Stimulated activated CD8-positive, alpha-beta memory T cell treated with anti-CD3 and anti-CD28 coated beads, Interleukin-7, amount 100 ng/mL, for 1 hour (primary cell): ENCODE measurements at regions not wholly inside any gene's neighbourhood (a gene's known extent, or its start where the extent isn't known, plus 50 kb on each side); places are given as distances from the start of the nearest gene placed in this dataset.
"Not testable (repeated sequence)": the region's sequence is repeated elsewhere in the genome, so short reads cannot be mapped to it uniquely, and the experiment has no call there.

Experiments
- DNase-seq, 2 donors: peaks; one replicate each; pipeline ENCODE4 v3.0.0-alpha.2; 2020; ENCODE audit warnings: low read depth in 2 of 2

GRCh38 chr6:44742201-44742600 is 354.7 kb downstream of the CDC5L start:
- DNase-seq: no peak

DNA sequence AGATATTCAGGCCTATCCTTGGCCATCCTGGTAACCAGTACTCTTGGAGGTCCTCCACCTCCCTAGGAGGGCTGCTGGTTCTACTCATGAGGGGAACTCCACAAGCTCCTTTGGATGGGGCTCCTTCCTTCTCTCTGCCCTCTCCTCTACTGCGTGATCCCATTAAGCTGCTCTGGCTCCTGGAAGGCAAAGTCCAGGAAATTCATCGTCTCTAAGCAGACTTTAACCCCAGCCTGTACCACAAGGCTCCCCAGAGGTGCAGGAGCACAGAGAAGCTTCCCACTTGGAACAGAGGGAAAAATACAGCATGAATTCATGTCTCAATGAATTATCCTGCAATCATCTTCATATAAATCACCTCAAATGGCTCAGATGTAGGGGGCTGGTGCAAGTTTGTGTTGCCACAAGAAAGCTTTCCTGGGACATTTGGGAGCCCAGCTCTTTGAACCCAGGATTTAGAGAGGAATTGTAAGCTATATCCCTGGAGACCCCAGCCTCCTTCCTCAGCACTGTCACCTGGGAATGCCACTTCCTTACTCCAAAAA is 355.4 kb downstream of the CDC5L start:
- no peak for DNase-seq

- DNase-seq: not testable (repeated sequence)
Measured at GRCh38 chr6:44760116-44760515, 372.6 kb downstream of the CDC5L start.

DNA sequence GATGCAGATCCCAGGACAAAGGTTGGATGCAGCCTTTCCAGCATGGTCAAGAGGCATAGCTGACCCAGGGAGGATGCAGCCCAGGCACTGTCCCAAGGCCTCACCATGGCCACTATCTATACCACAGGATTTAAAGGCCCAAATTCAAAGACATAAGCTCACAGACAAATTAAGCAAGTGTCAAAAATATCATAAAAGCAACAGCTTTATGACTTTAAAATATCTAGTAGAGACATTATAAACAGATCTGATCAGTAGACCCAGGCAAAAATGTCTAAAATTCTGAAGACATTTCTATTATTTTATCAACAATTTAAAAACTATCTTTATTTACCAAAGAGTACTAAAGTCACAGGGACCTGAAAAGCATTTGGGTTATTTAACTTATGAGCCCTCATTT is 373.5 kb downstream of the CDC5L start:
- no peak for DNase-seq

DNA sequence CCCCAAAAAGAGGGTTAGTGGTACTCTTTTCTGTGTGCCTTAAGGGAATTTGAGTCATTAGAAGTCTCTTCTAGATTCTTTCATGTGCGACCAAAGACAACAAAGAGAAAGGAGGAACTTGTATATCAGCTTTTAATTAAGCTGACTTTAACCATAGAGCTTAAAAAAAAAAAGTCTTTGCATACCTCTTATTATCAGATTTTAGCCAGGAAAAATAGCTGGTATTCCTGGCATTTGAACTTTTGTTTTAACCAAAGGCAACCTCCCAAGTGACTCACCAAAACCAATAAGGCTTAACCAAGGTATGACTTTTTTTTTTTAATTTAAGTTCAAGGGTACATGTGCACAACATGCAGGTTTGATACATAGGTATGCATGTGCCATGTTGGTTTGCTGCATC is 375.0 kb downstream of the CDC5L start:
- no peak for DNase-seq

- DNase-seq: no peak
Measured at GRCh38 chr6:44771647-44772415, 384.3 kb downstream of the CDC5L start.

DNA sequence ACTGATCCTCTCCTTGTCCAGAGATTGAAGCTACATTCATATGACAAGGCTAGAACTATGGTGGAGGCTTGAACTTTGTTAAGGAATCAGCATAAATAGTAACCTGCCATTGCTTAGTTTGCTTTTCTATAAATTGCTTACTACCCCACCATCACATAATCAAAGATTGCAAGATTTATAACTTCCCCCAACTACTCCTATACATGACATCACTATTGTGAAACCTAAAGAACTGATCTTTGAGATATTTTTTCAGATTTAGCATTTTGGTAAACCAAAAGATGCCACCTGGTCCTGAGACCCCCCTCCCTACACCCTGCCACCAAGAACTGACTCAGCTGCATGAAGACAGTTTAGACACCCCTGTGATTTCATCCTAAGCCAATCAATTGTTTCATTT is 385.3 kb downstream of the CDC5L start:
- no peak for DNase-seq

DNA sequence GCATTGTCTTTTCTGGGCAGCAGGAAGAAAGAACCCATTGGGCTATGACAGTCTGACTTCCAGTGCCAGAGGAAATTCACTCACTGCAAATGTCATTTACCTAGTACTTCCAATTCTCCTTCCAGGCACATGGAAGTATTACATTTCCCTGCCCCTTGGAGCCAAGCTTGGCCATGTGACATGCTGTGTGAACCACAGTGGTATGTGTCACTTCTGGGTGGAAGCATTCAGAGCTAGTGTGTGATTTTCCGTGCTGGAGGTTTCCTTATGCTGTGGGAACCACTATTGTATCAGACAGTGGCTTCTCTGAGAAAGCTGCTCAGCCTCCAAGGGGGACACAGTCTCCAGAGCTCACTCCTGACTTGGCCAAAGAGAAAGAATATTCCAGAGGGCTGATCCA is 387.6 kb downstream of the CDC5L start:
- no peak for DNase-seq

- DNase-seq: no peak
Measured at GRCh38 chr6:44776344-44776743, 388.8 kb downstream of the CDC5L start.

GRCh38 chr6:44778513-44778912 is 391.0 kb downstream of the CDC5L start:
- no peak for DNase-seq
